ENCODE measurements at regions not wholly inside any gene's neighbourhood (a gene's known extent, or its start where the extent isn't known, plus 50 kb on each side); places are given as distances from the start of the nearest gene placed in this dataset.

DNA sequence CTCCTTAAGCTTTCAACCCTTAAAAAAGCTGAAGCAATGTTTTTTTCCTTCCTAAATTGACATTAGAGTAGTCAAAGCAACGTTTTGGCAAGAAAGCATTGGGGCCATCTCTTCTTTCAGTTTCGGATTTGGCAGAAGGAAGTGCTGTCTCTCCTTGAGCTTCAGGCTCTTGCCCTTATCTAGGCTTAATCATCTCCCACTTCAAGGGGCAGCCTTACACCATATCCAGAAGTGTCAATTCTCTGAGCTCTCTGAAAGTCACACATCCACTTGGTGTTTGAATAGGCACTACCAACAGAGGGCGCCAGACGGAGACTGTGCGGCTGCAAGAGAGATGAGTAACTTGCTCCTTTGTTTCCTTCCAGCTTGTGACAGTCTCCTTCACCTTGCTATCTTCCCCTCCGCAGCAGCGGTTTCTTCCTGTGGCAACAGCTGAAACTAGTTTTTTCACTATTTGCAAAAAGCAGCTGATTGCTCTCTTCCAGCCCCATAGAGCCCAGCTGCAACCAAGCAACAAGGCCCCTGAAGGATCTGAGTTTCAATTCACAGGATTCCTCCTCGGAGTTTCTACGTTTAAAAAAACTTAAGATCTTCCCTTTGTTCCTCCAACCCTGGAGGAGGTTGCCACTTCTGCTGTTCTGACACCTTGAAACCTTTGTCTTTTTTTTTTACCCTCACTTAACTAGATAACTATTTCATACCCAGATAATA, 147.0 kb upstream of the SLCO3A1 start:
- H3K36me3 ChIP-seq (ENCODE audit: low read depth): no peaks in the 10 kb centered on the region
- 16 to 17% methylated on average over 9 of the region's 9 CpGs for WGBS, 2 experiments (ENCODE audit: low coverage in 1 of 2, low lambda C conversion rate in 2 of 2, missing lambda C conversion rate in 2 of 2)
- H3K4me1 ChIP-seq (ENCODE audit: insufficient read depth): no peaks in the 10 kb centered on the region
- H3K9me2 ChIP-seq (ENCODE audit: insufficient read depth): no peaks in the 10 kb centered on the region
- H3K4me2 ChIP-seq (ENCODE audit: unreplicated experiment): no peak overlapping the region
- no peaks in the 10 kb centered on the region for H3K79me2 ChIP-seq (ENCODE audit: insufficient read depth)
- no peaks in the 10 kb centered on the region for H3K27me3 ChIP-seq (replicated peaks; ENCODE audit: insufficient read depth)
- no peak overlapping the region for H3K4me3 ChIP-seq
- no peak overlapping the region for H2AFZ ChIP-seq
- no peak overlapping the region for H3K9ac ChIP-seq
- no peak overlapping the region for H3K27ac ChIP-seq
- no peaks in the 10 kb centered on the region for H4K20me1 ChIP-seq (ENCODE audit: insufficient read depth)
- H3K9me3 ChIP-seq (ENCODE audit: low read depth): no peaks in the 10 kb centered on the region
- TF ChIP-seq EZH2 (IDR thresholded peaks at IDR 0.05; ENCODE audit: insufficient read depth, poor library complexity, severe bottlenecking) (no peak), EZH2phosphoT487 (IDR thresholded peaks at IDR 0.05; ENCODE audit: insufficient read depth, low read depth) (no peak)
- in situ Hi-C loops (cut with MboI): loop anchor here (25.0 kb wide), 1 partner anchor 381 kb away; no protein-coding TSS in a partner anchor
- peak; percentile 77 for DNase-seq
- no peaks in the 10 kb centered on the region for H3F3A ChIP-seq (ENCODE audit: insufficient read depth)

DNA sequence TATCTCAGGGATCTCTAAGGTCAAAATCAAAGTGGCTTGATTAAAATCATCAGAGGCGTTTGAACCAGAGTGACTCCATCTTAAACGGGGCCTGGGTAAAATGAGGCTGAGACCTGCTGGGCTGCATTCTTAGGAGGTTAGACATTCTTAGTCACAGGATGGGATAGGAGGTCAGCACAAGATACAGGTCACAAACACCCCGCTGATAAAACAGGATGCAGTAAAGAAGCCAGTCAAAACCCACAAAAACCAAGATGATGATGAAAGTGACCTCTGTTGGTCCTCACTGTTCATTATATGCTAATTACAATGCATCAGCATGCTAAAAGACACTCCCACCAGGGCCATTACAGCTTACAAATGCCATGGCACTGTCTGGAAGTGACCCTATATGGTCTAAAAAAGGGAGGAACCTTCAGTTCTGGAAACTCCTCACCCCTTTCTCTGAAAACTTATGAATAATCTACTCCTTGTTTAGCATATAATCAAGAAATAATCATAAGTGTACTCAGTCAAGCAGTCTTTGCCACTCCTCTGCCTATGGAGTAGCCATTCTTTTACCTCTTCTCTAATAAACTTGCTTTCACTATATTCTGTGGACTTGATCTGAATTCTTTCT, 143.3 kb upstream of the SLCO3A1 start:
- in situ Hi-C loops (cut with MboI): loop anchor here (25.0 kb wide), 1 partner anchor 377 kb away; no protein-coding TSS in a partner anchor
- H3K9me3 ChIP-seq (ENCODE audit: low read depth): no peaks in the 10 kb centered on the region

DNA sequence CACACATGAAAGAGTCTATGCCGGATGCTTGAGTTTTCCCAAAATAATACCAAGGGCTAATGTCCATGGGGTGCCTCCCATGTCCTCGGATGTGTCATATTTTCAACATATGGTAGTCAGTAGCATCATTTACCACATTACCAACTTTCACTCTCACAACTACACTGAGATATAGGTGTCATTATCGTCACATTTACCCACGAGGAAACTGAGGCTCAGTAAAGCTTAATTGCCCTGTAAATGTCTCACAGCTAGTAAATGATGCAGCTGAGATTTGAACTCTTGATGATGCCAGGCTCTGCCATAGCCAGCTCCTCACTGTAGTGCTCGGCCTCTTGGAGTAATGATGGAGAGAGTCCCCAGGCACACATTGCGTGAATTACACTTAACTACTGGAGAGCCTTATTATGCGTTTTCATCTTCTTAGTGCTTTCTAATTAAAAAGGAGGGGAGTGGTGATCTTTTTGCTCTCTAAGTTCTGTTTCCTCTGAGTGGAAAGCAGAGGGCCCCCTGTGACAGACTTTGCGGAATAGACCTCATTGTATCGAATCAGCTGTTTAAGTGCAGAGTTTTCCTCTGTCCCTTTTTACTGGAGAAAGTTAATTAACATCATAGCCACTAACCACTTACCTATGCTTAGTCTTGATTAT, 142.0 kb upstream of the SLCO3A1 start:
- no peaks in the 10 kb centered on the region for H3K9me2 ChIP-seq (ENCODE audit: insufficient read depth)
- H3K27ac ChIP-seq: no peak overlapping the region
- no peaks in the 10 kb centered on the region for H4K20me1 ChIP-seq (ENCODE audit: insufficient read depth)
- H3F3A ChIP-seq (ENCODE audit: insufficient read depth): no peaks in the 10 kb centered on the region
- H3K36me3 ChIP-seq (ENCODE audit: low read depth): no peaks in the 10 kb centered on the region
- no peak overlapping the region for H2AFZ ChIP-seq
- DNase-seq: no peak
- 59 to 60% methylated on average over 9 of the region's 9 CpGs for WGBS, 2 experiments (ENCODE audit: low coverage in 1 of 2, low lambda C conversion rate in 2 of 2, missing lambda C conversion rate in 2 of 2)
- no peaks in the 10 kb centered on the region for H3K4me1 ChIP-seq (ENCODE audit: insufficient read depth)
- no peaks in the 10 kb centered on the region for H3K27me3 ChIP-seq (replicated peaks; ENCODE audit: insufficient read depth)
- no peak overlapping the region for H3K4me3 ChIP-seq
- H3K9ac ChIP-seq: no peak overlapping the region
- in situ Hi-C loops (cut with MboI): loop anchor here (25.0 kb wide), 1 partner anchor 376 kb away; no protein-coding TSS in a partner anchor
- no peaks in the 10 kb centered on the region for H3K79me2 ChIP-seq (ENCODE audit: insufficient read depth)
- no peak overlapping the region for H3K4me2 ChIP-seq (ENCODE audit: unreplicated experiment)
- no peak for TF ChIP-seq EZH2phosphoT487 (IDR thresholded peaks at IDR 0.05; ENCODE audit: insufficient read depth, low read depth)
- TF ChIP-seq EZH2 (IDR thresholded peaks at IDR 0.05; ENCODE audit: insufficient read depth, poor library complexity, severe bottlenecking): no peak
- H3K9me3 ChIP-seq (ENCODE audit: low read depth): no peaks in the 10 kb centered on the region

More for the DNA sequence above, 143.3 kb upstream of the SLCO3A1 start:
- Histone ChIP-seq H3K9ac (no peak overlapping the region), H4K20me1 (ENCODE audit: insufficient read depth) (no peaks in the 10 kb centered on the region), H3K79me2 (ENCODE audit: insufficient read depth) (no peaks in the 10 kb centered on the region), H3K36me3 (ENCODE audit: low read depth) (no peaks in the 10 kb centered on the region), H3K4me3 (no peak overlapping the region), H2AFZ (no peak overlapping the region), H3K9me2 (ENCODE audit: insufficient read depth) (no peaks in the 10 kb centered on the region), H3K4me2 (ENCODE audit: unreplicated experiment) (no peak overlapping the region), H3K4me1 (ENCODE audit: insufficient read depth) (no peaks in the 10 kb centered on the region), H3K27ac (no peak overlapping the region), H3F3A (ENCODE audit: insufficient read depth) (no peaks in the 10 kb centered on the region), H3K27me3 (replicated peaks; ENCODE audit: insufficient read depth) (no peaks in the 10 kb centered on the region)
- TF ChIP-seq EZH2phosphoT487 (IDR thresholded peaks at IDR 0.05; ENCODE audit: insufficient read depth, low read depth): no peak
- no peak for TF ChIP-seq EZH2 (IDR thresholded peaks at IDR 0.05; ENCODE audit: insufficient read depth, poor library complexity, severe bottlenecking)
- 61 to 62% methylated on average over 3 of the region's 3 CpGs for WGBS, 2 experiments (ENCODE audit: low coverage in 1 of 2, low lambda C conversion rate in 2 of 2, missing lambda C conversion rate in 2 of 2)
- no peak for DNase-seq

DNA sequence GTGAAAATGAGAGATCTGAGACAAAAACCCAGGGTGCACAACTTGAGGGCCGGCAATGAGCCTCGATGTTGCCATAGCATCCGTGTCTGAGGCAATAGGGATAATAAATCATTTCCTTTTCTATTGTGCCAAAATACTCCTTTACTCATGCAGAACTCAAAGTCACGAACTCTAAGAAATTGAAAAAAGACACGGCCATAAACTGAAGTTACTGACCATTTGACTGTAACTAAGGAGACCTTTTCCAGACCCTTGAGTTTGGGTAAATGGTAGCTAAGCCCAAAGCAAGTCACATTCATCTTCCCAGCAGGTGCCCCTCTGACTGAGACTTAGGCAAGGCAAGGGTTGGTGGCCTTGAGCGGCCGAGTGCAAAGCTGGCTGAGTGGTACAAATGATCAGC, 141.2 kb upstream of the SLCO3A1 start:
- DNase-seq: no peak
- H3K4me1 ChIP-seq (ENCODE audit: insufficient read depth): no peaks in the 10 kb centered on the region
- no peaks in the 10 kb centered on the region for H3K9me2 ChIP-seq (ENCODE audit: insufficient read depth)
- TF ChIP-seq EZH2 (IDR thresholded peaks at IDR 0.05; ENCODE audit: insufficient read depth, poor library complexity, severe bottlenecking) (no peak), EZH2phosphoT487 (IDR thresholded peaks at IDR 0.05; ENCODE audit: insufficient read depth, low read depth) (no peak)
- in situ Hi-C loops (cut with MboI): loop anchor here (25.0 kb wide), 1 partner anchor 375 kb away; no protein-coding TSS in a partner anchor
- H3K27ac ChIP-seq: no peak overlapping the region
- no peaks in the 10 kb centered on the region for H3K9me3 ChIP-seq (ENCODE audit: low read depth)
- no peaks in the 10 kb centered on the region for H3K36me3 ChIP-seq (ENCODE audit: low read depth)
- no peak overlapping the region for H2AFZ ChIP-seq
- no peaks in the 10 kb centered on the region for H4K20me1 ChIP-seq (ENCODE audit: insufficient read depth)
- 48 to 51% methylated on average over 7 of the region's 7 CpGs for WGBS, 2 experiments (ENCODE audit: low coverage in 1 of 2, low lambda C conversion rate in 2 of 2, missing lambda C conversion rate in 2 of 2)
- H3K27me3 ChIP-seq (replicated peaks; ENCODE audit: insufficient read depth): no peaks in the 10 kb centered on the region
- no peak overlapping the region for H3K4me3 ChIP-seq
- no peaks in the 10 kb centered on the region for H3F3A ChIP-seq (ENCODE audit: insufficient read depth)
- no peak overlapping the region for H3K9ac ChIP-seq
- H3K79me2 ChIP-seq (ENCODE audit: insufficient read depth): no peaks in the 10 kb centered on the region
- H3K4me2 ChIP-seq (ENCODE audit: unreplicated experiment): no peak overlapping the region
